ENCODE measurements at regions not wholly inside any gene's neighbourhood (a gene's known extent, or its start where the extent isn't known, plus 50 kb on each side); places are given as distances from the start of the nearest gene placed in this dataset.

- ATAC-seq: no peak
- no peak for TF ChIP-seq SNAI2 (CRISPR knock-in tag; IDR thresholded peaks at IDR 0.05)
- TF ChIP-seq TOX (CRISPR knock-in tag; IDR thresholded peaks at IDR 0.05; ENCODE audit: borderline replicate concordance): no peak
- no peak for TF ChIP-seq RARB (CRISPR knock-in tag; IDR thresholded peaks at IDR 0.05)
- no peak for TF ChIP-seq ZC3H10 (CRISPR knock-in tag; IDR thresholded peaks at IDR 0.05)
- TF ChIP-seq PATZ1 (CRISPR knock-in tag; IDR thresholded peaks at IDR 0.05; ENCODE audit: borderline replicate concordance): no peak
- no peak for TF ChIP-seq PPARA (CRISPR knock-in tag; IDR thresholded peaks at IDR 0.05; ENCODE audit: borderline replicate concordance)
- no peak for TF ChIP-seq ISL1 (CRISPR knock-in tag; IDR thresholded peaks at IDR 0.05)
- no peak for TF ChIP-seq ZNF70 (CRISPR knock-in tag; IDR thresholded peaks at IDR 0.05)
- no peak for TF ChIP-seq ESRRG (CRISPR knock-in tag; IDR thresholded peaks at IDR 0.05)
Measured at GRCh38 chr22:48539261-48539660, 1288.4 kb downstream of the BRD1 start.

- no peak for ATAC-seq
- no peak for TF ChIP-seq ARNTL (CRISPR knock-in tag; IDR thresholded peaks at IDR 0.05; ENCODE audit: borderline replicate concordance, low read depth)
- TF ChIP-seq PATZ1 (CRISPR knock-in tag; IDR thresholded peaks at IDR 0.05; ENCODE audit: borderline replicate concordance): no peak
- no peak for TF ChIP-seq ZFP3 (CRISPR knock-in tag; IDR thresholded peaks at IDR 0.05)
- no peak for TF ChIP-seq RARB (CRISPR knock-in tag; IDR thresholded peaks at IDR 0.05)
- TF ChIP-seq OSR1 (CRISPR knock-in tag; IDR thresholded peaks at IDR 0.05): no peak
Measured at GRCh38 chr22:48538291-48538820, 1289.3 kb downstream of the BRD1 start.

GRCh38 chr22:48537343-48537680 lies 1290.4 kb downstream of the BRD1 start:
- TF ChIP-seq GLIS3 (CRISPR knock-in tag; IDR thresholded peaks at IDR 0.05): no peak
- no peak for TF ChIP-seq BACH2 (CRISPR knock-in tag; IDR thresholded peaks at IDR 0.05; ENCODE audit: borderline replicate concordance)
- TF ChIP-seq ISL1 (CRISPR knock-in tag; IDR thresholded peaks at IDR 0.05): no peak
- no peak for TF ChIP-seq ZNF8 (CRISPR knock-in tag; IDR thresholded peaks at IDR 0.05)
- no peak for TF ChIP-seq ZFP30 (CRISPR knock-in tag; IDR thresholded peaks at IDR 0.05)
- no peak for TF ChIP-seq TSHZ2 (CRISPR knock-in tag; IDR thresholded peaks at IDR 0.05)
- TF ChIP-seq ZNF70 (CRISPR knock-in tag; IDR thresholded peaks at IDR 0.05): no peak
- TF ChIP-seq PATZ1 (CRISPR knock-in tag; IDR thresholded peaks at IDR 0.05; ENCODE audit: borderline replicate concordance): no peak
- no peak for TF ChIP-seq OSR1 (CRISPR knock-in tag; IDR thresholded peaks at IDR 0.05)
- no peak for TF ChIP-seq RARB (CRISPR knock-in tag; IDR thresholded peaks at IDR 0.05)
- no peak for TF ChIP-seq ZNF565 (CRISPR knock-in tag; conservative IDR thresholded peaks at IDR 0.05; ENCODE audit: low read depth)
- TF ChIP-seq CSDC2 (CRISPR knock-in tag; IDR thresholded peaks at IDR 0.05): no peak
- TF ChIP-seq CREB5 (CRISPR knock-in tag; IDR thresholded peaks at IDR 0.05; ENCODE audit: low read depth): no peak
- TF ChIP-seq ZC3H10 (CRISPR knock-in tag; IDR thresholded peaks at IDR 0.05): no peak
- TF ChIP-seq ESRRG (CRISPR knock-in tag; IDR thresholded peaks at IDR 0.05): no peak
- TF ChIP-seq ARNTL (CRISPR knock-in tag; IDR thresholded peaks at IDR 0.05; ENCODE audit: borderline replicate concordance, low read depth): no peak
- no peak for TF ChIP-seq PPARA (CRISPR knock-in tag; IDR thresholded peaks at IDR 0.05; ENCODE audit: borderline replicate concordance)
- no peak for TF ChIP-seq ZFP3 (CRISPR knock-in tag; IDR thresholded peaks at IDR 0.05)
- no peak for ATAC-seq

Data from SK-N-SH treated with all-trans-retinoic acid at 6 μM for 48 hours (cell line).